Keratinocyte (primary cell): ENCODE measurements at regions not wholly inside any gene's neighbourhood (a gene's known extent, or its start where the extent isn't known, plus 50 kb on each side); places are given as distances from the start of the nearest gene placed in this dataset.
A peak's percentile ranks its signal among the peaks of the same experiment; 100 is the strongest.

ENCODE experiments used
- DNase-seq: peaks from one replicate; pipeline ENCODE4 v3.0.0-alpha.2; 2011; ENCODE audit warnings: low read depth, missing footprints, low spot score
- FAIRE-seq: peaks from 2 replicates; lab custom pipeline; 2011; peaks lifted over from hg19 to GRCh38; lab: Jason Lieb, UNC
- H2AFZ ChIP-seq: 2 replicates; pipeline ENCODE4 v1.6.0; 2012; ENCODE audit warnings: low read length, control low read depth, inconsistent platforms; ENCODE audit not compliant: control insufficient read depth
- H3K27ac ChIP-seq: 2 replicates; pipeline ENCODE4 v1.5.1; 2011; ENCODE audit warnings: low read length; ENCODE audit not compliant: control insufficient read depth, insufficient read depth
- H3K27me3 ChIP-seq: 3 replicates; pipeline ENCODE4 v1.6.0; 2011; ENCODE audit warnings: low read length; ENCODE audit not compliant: control insufficient read depth, insufficient read depth; ENCODE audit errors: extremely low read depth
- H3K36me3 ChIP-seq, 2 experiments: 2 replicates in 1 of 2; 3 replicates in 1 of 2; pipeline ENCODE4 v1.5.1; 2011; ENCODE audit warnings: low read length in 2 of 2, mild to moderate bottlenecking in 1 of 2; ENCODE audit not compliant: control insufficient read depth in 2 of 2, insufficient read depth in 2 of 2; ENCODE audit errors: extremely low read depth in 1 of 2
- H3K4me1 ChIP-seq: 3 replicates; pipeline ENCODE4 v1.5.1; 2011; ENCODE audit warnings: low read length; ENCODE audit not compliant: control insufficient read depth, insufficient read depth; ENCODE audit errors: extremely low read depth
- H3K4me2 ChIP-seq: 3 replicates; pipeline ENCODE4 v1.6.0; 2011; ENCODE audit warnings: low read depth, low read length; ENCODE audit not compliant: control insufficient read depth, insufficient read depth; ENCODE audit errors: extremely low read depth
- H3K4me3 ChIP-seq, 3 experiments: fragments of 200-600 bp in 1 of 3; sonication (generic) in 1 of 3; 2 replicates in 2 of 3; 3 replicates in 1 of 3; pipeline ENCODE4 v1.5.1; 2011 to 2016; ENCODE audit warnings: low read length in 3 of 3, mild to moderate bottlenecking in 3 of 3, control low read depth in 2 of 3, inconsistent platforms in 1 of 3, low read depth in 1 of 3, mixed read lengths in 1 of 3, mixed run types in 1 of 3, moderate library complexity in 1 of 3; ENCODE audit not compliant: control insufficient read depth in 2 of 3, insufficient read depth in 2 of 3; ENCODE audit errors: extremely low read depth in 1 of 3
- H3K79me2 ChIP-seq: 2 replicates; pipeline ENCODE4 v1.6.0; 2012; ENCODE audit warnings: low read length; ENCODE audit not compliant: control insufficient read depth, insufficient read depth
- H3K9ac ChIP-seq: 3 replicates; pipeline ENCODE4 v1.6.0; 2011; ENCODE audit warnings: low read length; ENCODE audit not compliant: control insufficient read depth, insufficient read depth; ENCODE audit errors: extremely low read depth
- H3K9me1 ChIP-seq: 3 replicates; pipeline ENCODE4 v1.6.0; 2011; ENCODE audit warnings: low read length; ENCODE audit not compliant: control insufficient read depth, insufficient read depth; ENCODE audit errors: extremely low read depth
- H3K9me3 ChIP-seq: 2 replicates; pipeline ENCODE4 v1.5.1; 2012; ENCODE audit warnings: low read depth, low read length; ENCODE audit not compliant: control insufficient read depth
- H4K20me1 ChIP-seq: 3 replicates; pipeline ENCODE4 v1.6.0; 2011; ENCODE audit warnings: low read length; ENCODE audit not compliant: control insufficient read depth, insufficient read depth; ENCODE audit errors: extremely low read depth
- EZH2 ChIP-seq: IDR thresholded peaks from one replicate; pipeline ENCODE4 v1.6.1; 2012; ENCODE audit warnings: inconsistent platforms, mild to moderate bottlenecking, low read length, moderate library complexity
- dilution Hi-C: fragments of 300-500 bp; cut with MboI; formaldehyde crosslinking; loops from one replicate; pipeline ENCODE4 v1.7.0; 2020; ENCODE audit warnings: low sequenced_read_pairs; ENCODE audit not compliant: extremely low pct_ligation_motif_present
- TF ChIP-seq, protein P1 (sequence below), 3 experiments: IDR thresholded peaks in 1 of 3; conservative IDR thresholded peaks in 1 of 3; optimal IDR thresholded peaks in 1 of 3; 2 replicates in 2 of 3; 3 replicates in 1 of 3; pipeline versions ENCODE3 to v1.5.1; 2011; ENCODE audit warnings: low read length in 3 of 3, mild to moderate bottlenecking in 3 of 3, moderate library complexity in 2 of 3, control low read depth in 1 of 3, inconsistent platforms in 1 of 3; ENCODE audit not compliant: insufficient read depth in 2 of 3; ENCODE audit errors: extremely low read depth in 1 of 3

DNA sequence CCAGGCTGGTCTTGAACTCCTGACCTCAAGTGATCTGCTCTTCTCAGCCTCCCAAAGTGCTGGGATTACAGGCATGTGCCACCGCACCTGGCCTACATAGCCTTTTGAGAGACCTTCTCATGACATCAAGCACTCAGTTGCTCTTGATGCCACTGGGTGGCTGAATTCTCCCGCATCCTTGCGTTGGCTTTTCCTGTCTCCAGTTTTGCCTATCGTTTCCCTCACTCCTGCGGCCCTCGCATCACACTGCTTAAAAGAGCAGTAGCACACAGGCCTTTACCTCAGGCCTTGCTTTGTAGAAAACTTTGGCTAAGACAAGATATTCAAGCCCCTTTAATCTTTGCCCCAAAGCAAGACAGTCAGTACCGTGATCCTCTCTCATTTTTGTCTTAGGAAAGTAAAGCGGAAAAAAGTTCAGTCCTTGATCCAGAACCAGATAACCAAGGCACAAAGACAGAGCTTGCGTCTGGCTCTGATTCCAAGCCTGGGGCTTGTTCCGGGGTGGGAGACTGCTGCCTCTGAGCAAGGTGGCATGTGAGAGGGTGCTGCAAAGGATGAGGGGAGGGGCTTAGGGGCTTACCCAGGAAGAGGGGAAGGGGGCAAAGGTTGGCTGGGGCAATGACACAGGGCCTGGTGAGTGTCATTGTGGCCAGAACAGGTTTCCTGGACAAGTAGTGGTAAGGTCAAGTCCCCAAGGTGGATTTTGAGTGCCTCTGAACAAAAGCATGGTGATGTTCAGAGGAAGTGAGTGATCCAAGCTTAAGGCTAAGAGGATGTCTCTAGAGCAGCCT lies 175.0 kb upstream of the TLE3 start:
- H3K4me2 ChIP-seq: no peak overlapping the region
- TF ChIP-seq EZH2: no peak
- TF ChIP-seq, protein P1, sequence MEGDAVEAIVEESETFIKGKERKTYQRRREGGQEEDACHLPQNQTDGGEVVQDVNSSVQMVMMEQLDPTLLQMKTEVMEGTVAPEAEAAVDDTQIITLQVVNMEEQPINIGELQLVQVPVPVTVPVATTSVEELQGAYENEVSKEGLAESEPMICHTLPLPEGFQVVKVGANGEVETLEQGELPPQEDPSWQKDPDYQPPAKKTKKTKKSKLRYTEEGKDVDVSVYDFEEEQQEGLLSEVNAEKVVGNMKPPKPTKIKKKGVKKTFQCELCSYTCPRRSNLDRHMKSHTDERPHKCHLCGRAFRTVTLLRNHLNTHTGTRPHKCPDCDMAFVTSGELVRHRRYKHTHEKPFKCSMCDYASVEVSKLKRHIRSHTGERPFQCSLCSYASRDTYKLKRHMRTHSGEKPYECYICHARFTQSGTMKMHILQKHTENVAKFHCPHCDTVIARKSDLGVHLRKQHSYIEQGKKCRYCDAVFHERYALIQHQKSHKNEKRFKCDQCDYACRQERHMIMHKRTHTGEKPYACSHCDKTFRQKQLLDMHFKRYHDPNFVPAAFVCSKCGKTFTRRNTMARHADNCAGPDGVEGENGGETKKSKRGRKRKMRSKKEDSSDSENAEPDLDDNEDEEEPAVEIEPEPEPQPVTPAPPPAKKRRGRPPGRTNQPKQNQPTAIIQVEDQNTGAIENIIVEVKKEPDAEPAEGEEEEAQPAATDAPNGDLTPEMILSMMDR (optimal IDR thresholded peaks at IDR 0.05 in 1 of 3, IDR thresholded peaks at IDR 0.05 in 1 of 3, conservative IDR thresholded peaks at IDR 0.05 in 1 of 3; ENCODE audit: extremely low read depth in 1 of 3, insufficient read depth in 2 of 3, low read length in 3 of 3): no peak
- no peaks in the 10 kb centered on the region for H3K9me3 ChIP-seq
- H3K36me3 ChIP-seq: no peaks in the 10 kb centered on the region
- H3K4me1 ChIP-seq: peaks cover 26% of the 10 kb centered on the region
- no peaks in the 10 kb centered on the region for H3K9me1 ChIP-seq
- no peaks in the 10 kb centered on the region for H3K79me2 ChIP-seq
- no peak overlapping the region for H3K27ac ChIP-seq
- no peak for DNase-seq
- H3K9ac ChIP-seq: no peak overlapping the region
- peaks cover 3% of the 10 kb centered on the region for H4K20me1 ChIP-seq
- peaks cover 12% of the 10 kb centered on the region for H3K27me3 ChIP-seq
- dilution Hi-C loops: no loop called here
- H2AFZ ChIP-seq: no peak overlapping the region
- no peak overlapping the region for H3K4me3 ChIP-seq
- no peak for FAIRE-seq

DNA sequence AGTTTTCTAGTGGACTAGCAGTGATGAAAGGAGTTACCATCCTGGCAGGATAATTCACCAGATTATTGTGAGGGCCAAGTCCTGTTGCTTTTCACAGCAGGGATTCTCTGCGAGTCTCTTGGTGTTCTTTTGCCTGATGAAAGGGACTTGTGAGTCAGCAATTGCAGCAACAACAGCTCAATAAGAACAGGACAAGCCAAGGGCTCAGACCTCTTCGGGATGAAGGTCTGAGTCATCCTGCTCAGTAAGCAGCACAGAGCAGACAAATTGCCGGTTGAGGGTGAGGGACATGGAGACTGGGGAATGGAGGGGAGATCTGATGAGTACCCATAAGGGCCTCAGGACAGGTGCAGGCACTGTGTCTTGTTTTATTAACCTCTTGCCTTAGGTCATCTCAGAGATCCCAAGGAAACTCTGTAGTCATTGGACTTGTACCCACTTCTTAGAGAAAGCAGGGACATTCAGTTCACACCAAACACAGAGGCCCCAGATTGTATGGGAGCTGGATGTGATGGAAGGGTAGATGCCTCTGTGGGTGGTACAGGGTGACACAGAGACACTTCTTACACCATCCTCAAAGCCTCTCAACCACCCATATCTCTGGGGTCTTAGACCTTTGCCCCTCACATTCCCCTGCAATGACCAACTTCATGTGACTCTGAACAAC lies 173.8 kb upstream of the TLE3 start:
- H3K4me1 ChIP-seq: peaks cover 29% of the 10 kb centered on the region
- no peak overlapping the region for H2AFZ ChIP-seq
- dilution Hi-C loops: no loop called here
- TF ChIP-seq EZH2: no peak
- TF ChIP-seq, protein P1 (optimal IDR thresholded peaks at IDR 0.05 in 1 of 3, IDR thresholded peaks at IDR 0.05 in 1 of 3, conservative IDR thresholded peaks at IDR 0.05 in 1 of 3; ENCODE audit: extremely low read depth in 1 of 3, insufficient read depth in 2 of 3, low read length in 3 of 3): no peak
- no peak overlapping the region for H3K27ac ChIP-seq
- H3K9me3 ChIP-seq: no peaks in the 10 kb centered on the region
- H3K4me2 ChIP-seq: no peak overlapping the region
- H3K27me3 ChIP-seq: peaks cover 18% of the 10 kb centered on the region
- H3K9me1 ChIP-seq: no peaks in the 10 kb centered on the region
- H3K36me3 ChIP-seq: no peaks in the 10 kb centered on the region
- H4K20me1 ChIP-seq: peaks cover 3% of the 10 kb centered on the region
- no peak overlapping the region for H3K9ac ChIP-seq
- peak; percentile 90 for FAIRE-seq
- H3K4me3 ChIP-seq: no peak overlapping the region
- no peaks in the 10 kb centered on the region for H3K79me2 ChIP-seq
- peak; percentile 59 for DNase-seq
